ENCODE measurements at regions not wholly inside any gene's neighbourhood (a gene's known extent, or its start where the extent isn't known, plus 50 kb on each side); places are given as distances from the start of the nearest gene placed in this dataset.
"Not testable (repeated sequence)": the region's sequence is repeated elsewhere in the genome, so short reads cannot be mapped to it uniquely, and the experiment has no call there.

DNA sequence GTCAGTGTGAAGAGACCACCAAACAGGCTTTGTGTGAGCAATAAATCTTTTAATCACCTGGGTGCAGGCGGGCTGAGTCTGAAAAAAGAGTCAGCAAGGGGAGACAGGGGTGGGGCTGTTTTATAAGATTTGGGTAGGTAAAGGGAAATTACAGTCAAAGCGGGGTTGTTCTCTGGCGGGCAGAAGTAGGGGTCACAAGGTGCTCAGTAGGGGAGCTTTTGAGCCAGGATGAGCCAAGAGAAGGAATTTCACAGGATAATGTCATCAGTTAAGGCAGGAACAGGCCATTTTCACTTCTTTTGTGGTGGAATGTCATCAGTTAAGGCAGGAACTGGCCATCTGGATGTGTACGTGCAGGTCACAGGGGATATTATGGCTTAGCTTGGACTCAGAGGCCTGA, 372.6 kb upstream of the MEX3C start:
- TF ChIP-seq EGR1 (conservative IDR thresholded peaks at IDR 0.05); FOXK1 (CRISPR knock-in tag; IDR thresholded peaks at IDR 0.05; ENCODE audit: borderline replicate concordance); TEAD2 (tag; IDR thresholded peaks at IDR 0.05); NCOR1 (IDR thresholded peaks at IDR 0.05): not testable (repeated sequence)
- TF ChIP-seq, protein P1, sequence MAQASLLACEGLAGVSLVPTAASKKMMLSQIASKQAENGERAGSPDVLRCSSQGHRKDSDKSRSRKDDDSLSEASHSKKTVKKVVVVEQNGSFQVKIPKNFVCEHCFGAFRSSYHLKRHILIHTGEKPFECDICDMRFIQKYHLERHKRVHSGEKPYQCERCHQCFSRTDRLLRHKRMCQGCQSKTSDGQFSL (CRISPR knock-in tag; IDR thresholded peaks at IDR 0.05): not testable (repeated sequence)
- TF ChIP-seq, protein P1 (tag; IDR thresholded peaks at IDR 0.05): not testable (repeated sequence)
- TF ChIP-seq, protein P2, sequence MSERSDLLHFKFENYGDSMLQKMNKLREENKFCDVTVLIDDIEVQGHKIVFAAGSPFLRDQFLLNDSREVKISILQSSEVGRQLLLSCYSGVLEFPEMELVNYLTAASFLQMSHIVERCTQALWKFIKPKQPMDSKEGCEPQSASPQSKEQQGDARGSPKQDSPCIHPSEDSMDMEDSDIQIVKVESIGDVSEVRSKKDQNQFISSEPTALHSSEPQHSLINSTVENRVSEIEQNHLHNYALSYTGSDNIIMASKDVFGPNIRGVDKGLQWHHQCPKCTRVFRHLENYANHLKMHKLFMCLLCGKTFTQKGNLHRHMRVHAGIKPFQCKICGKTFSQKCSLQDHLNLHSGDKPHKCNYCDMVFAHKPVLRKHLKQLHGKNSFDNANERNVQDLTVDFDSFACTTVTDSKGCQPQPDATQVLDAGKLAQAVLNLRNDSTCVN (CRISPR knock-in tag; IDR thresholded peaks at IDR 0.05): not testable (repeated sequence)

All from K562 (cell line).